ENCODE measurements at regions not wholly inside any gene's neighbourhood (a gene's known extent, or its start where the extent isn't known, plus 50 kb on each side); places are given as distances from the start of the nearest gene placed in this dataset.

DNA sequence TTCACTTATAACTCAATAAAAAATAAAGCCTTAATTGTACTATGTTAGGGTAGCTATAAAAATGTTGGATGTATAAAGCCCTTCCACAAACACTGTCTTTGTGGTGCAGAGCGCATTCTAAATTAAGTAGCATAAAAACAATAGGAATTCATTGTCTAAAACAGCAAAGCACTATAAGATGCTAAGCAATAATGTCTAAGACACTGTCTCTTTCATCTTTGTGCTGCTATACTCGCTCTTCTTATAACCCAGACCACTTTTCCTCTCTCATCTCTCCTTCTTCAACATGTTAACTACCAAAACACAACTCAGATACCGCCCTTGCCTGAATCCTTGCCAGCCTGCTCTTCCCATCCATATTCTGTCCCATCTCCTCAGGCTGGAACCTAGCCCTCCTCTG is 170.0 kb downstream of the CENPC start:
- TF ChIP-seq, protein P1, sequence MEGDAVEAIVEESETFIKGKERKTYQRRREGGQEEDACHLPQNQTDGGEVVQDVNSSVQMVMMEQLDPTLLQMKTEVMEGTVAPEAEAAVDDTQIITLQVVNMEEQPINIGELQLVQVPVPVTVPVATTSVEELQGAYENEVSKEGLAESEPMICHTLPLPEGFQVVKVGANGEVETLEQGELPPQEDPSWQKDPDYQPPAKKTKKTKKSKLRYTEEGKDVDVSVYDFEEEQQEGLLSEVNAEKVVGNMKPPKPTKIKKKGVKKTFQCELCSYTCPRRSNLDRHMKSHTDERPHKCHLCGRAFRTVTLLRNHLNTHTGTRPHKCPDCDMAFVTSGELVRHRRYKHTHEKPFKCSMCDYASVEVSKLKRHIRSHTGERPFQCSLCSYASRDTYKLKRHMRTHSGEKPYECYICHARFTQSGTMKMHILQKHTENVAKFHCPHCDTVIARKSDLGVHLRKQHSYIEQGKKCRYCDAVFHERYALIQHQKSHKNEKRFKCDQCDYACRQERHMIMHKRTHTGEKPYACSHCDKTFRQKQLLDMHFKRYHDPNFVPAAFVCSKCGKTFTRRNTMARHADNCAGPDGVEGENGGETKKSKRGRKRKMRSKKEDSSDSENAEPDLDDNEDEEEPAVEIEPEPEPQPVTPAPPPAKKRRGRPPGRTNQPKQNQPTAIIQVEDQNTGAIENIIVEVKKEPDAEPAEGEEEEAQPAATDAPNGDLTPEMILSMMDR (IDR thresholded peaks at IDR 0.05): no peak
- H3K27me3 Mint-ChIP-seq (ENCODE audit: insufficient read depth): peaks cover 1% of the 10 kb centered on the region; the same call in 1 of the 2 replicates
- no peaks in the 10 kb centered on the region for H3K9me3 Mint-ChIP-seq
- H3K36me3 Mint-ChIP-seq (ENCODE audit: low read depth): no peaks in the 10 kb centered on the region
- no peak for DNase-seq
- H3K27ac Mint-ChIP-seq: no peak overlapping the region
- H3K4me3 Mint-ChIP-seq: no peak overlapping the region
- H3K4me1 Mint-ChIP-seq (ENCODE audit: low read depth): no peaks in the 10 kb centered on the region

DNA sequence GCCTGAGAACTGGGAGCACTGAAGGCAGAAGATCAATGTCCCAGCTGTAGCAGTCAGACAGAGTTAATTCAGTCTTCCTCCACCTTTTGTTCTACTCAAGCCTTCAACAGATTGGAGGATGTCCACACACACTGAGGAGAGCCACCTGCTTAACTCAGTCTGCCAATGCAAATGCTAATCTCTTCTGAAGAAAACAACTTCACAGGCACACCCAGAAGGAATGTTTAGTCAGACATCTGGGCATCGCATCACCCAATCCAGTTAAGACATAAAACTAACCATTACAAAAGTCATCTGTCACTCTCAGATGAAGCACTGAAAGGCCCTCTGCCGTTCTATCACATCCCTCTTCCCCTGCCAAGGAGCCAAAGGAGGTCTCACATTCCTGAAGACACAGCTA is 173.7 kb downstream of the CENPC start:
- TF ChIP-seq, protein P1 (IDR thresholded peaks at IDR 0.05): no peak
- no peaks in the 10 kb centered on the region for H3K27me3 Mint-ChIP-seq (ENCODE audit: insufficient read depth)
- H3K4me1 Mint-ChIP-seq (ENCODE audit: low read depth): no peaks in the 10 kb centered on the region
- no peak overlapping the region for H3K4me3 Mint-ChIP-seq
- no peaks in the 10 kb centered on the region for H3K36me3 Mint-ChIP-seq (ENCODE audit: low read depth)
- no peaks in the 10 kb centered on the region for H3K9me3 Mint-ChIP-seq
- no peak for DNase-seq
- no peak overlapping the region for H3K27ac Mint-ChIP-seq

DNA sequence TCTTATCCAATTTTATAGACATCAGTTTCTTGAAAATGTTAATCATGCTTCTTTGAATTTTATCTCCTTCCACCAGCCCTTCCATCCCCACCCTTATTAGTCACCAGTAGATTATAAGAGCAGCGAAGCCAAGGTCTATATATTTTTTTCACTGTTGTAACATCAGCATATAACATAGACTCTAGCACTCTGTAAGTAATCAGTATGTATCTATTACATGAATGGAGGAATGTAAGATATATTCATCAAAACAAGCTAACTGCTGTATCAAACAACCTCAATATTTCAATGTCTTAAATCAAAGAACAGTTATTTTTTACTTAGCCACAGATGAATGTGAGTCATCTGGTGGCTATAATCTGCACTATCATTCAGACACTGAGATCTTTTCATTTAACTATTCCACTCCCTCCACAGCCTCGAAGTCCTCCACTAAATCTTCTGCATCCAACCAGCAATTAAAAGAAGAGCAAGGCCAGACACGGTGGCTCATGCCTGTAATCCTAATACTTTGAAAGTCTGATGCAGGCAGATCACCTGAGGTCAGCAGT is 178.9 kb downstream of the CENPC start:
- Mint-ChIP-seq H3K4me3 (no peak overlapping the region), H3K36me3 (ENCODE audit: low read depth) (no peaks in the 10 kb centered on the region), H3K27ac (no peak overlapping the region), H3K9me3 (no peaks in the 10 kb centered on the region; the same call in 1 of the 2 replicates), H3K27me3 (ENCODE audit: insufficient read depth) (no peaks in the 10 kb centered on the region), H3K4me1 (ENCODE audit: low read depth) (no peaks in the 10 kb centered on the region)
- TF ChIP-seq, protein P1 (IDR thresholded peaks at IDR 0.05): no peak
- no peak for DNase-seq

DNA sequence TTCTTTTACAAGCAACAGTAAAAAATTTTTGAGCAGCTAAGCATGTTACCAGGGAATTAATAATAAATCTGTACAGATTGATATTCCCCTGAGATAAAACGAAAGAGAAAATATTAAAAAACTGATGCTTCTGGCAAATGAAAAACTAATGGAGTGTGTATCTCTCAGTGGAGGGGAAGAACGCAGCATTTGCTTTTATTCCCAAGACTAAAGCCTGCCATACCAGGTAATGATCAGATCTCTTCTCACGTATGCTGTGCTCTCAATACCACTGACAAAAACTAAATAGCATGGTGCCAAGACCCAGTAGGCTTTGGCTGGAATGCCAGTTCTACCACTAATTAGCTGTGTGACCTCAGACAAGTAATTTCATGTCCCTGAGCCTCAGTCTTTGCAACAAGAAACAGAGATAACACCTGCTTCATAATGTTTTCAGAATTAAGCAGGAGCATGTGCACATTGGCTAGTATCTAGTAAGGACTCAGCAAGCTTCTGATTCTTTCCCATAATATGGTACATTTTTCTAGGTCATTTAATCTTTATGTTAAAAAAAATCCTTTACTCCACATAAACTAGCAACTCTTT is 179.6 kb downstream of the CENPC start:
- H3K4me3 Mint-ChIP-seq: no peak overlapping the region
- no peaks in the 10 kb centered on the region for H3K36me3 Mint-ChIP-seq (ENCODE audit: low read depth)
- TF ChIP-seq, protein P1 (IDR thresholded peaks at IDR 0.05): no peak
- no peaks in the 10 kb centered on the region for H3K27me3 Mint-ChIP-seq (ENCODE audit: insufficient read depth)
- DNase-seq: no peak
- H3K27ac Mint-ChIP-seq: no peak overlapping the region
- no peaks in the 10 kb centered on the region for H3K4me1 Mint-ChIP-seq (ENCODE audit: low read depth)
- no peaks in the 10 kb centered on the region; the same call in 1 of the 2 replicates for H3K9me3 Mint-ChIP-seq

DNA sequence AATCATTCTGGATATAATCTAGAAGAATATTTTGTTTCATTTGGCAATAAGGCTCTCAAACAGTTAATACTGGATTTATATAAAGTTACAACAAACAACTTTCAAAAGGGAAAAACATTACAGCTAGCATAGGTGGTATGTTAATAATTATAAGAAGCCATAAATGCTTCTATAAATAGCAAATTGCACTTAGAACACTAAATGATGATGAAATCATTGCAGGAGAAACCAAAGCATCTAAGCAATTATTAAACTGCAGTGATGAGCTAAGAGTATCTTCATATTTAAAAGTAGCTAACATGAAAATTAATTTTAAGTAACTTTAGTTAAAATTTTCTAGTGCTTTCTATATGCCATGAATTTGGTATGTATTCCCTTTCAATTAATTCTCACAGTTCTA is 189.5 kb downstream of the CENPC start:
- no peak overlapping the region for H3K27ac Mint-ChIP-seq
- H3K9me3 Mint-ChIP-seq: peaks cover 6% of the 10 kb centered on the region
- no peaks in the 10 kb centered on the region for H3K4me1 Mint-ChIP-seq (ENCODE audit: low read depth)
- no peaks in the 10 kb centered on the region for H3K36me3 Mint-ChIP-seq (ENCODE audit: low read depth)
- H3K27me3 Mint-ChIP-seq (ENCODE audit: insufficient read depth): no peaks in the 10 kb centered on the region
- H3K4me3 Mint-ChIP-seq: no peak overlapping the region
- TF ChIP-seq, protein P1 (IDR thresholded peaks at IDR 0.05): no peak
- no peak for DNase-seq
